Upper lobe of left lung (tissue), 4 donors: ENCODE measurements at regions not wholly inside any gene's neighbourhood (a gene's known extent, or its start where the extent isn't known, plus 50 kb on each side); places are given as distances from the start of the nearest gene placed in this dataset.

Experiments used
- CTCF ChIP-seq, 6 experiments: fragments of 450-650 bp in 4 of 6; fragments of 200-600 bp in 2 of 6; sonication (generic) in 2 of 6; IDR thresholded peaks; one replicate each; pipeline ENCODE4 v1.5.1; 2016 to 2019; ENCODE audit warnings: antibody characterized with exemption in 6 of 6
- EP300 ChIP-seq, 4 donors: sonication (generic); formaldehyde crosslinking; IDR thresholded peaks; one replicate each; pipeline ENCODE4 v1.5.1; 2017; ENCODE audit warnings: antibody characterized with exemption in 4 of 4, control low read depth in 2 of 4
- POLR2A ChIP-seq, 4 donors: fragments of 450-650 bp; IDR thresholded peaks; one replicate each; pipeline ENCODE4 v1.5.1; 2016 to 2017; ENCODE audit warnings: antibody characterized with exemption in 4 of 4, mild to moderate bottlenecking in 2 of 4
- POLR2AphosphoS5 ChIP-seq, 2 donors: sonication (generic); formaldehyde crosslinking; IDR thresholded peaks; one replicate each; pipeline ENCODE4 v1.5.1; 2017; ENCODE audit warnings: antibody characterized with exemption in 2 of 2

GRCh38 chr2:215603440-215603839 is 167.6 kb upstream of the FN1 start:
- TF ChIP-seq POLR2A (IDR thresholded peaks at IDR 0.05) (no peak), CTCF (IDR thresholded peaks at IDR 0.05) (no peak), POLR2AphosphoS5 (IDR thresholded peaks at IDR 0.05) (no peak), EP300 (IDR thresholded peaks at IDR 0.05) (no peak)
